Mammary epithelial cell (primary cell): ENCODE measurements at regions not wholly inside any gene's neighbourhood (a gene's known extent, or its start where the extent isn't known, plus 50 kb on each side); places are given as distances from the start of the nearest gene placed in this dataset.

Experiments
- EZH2 ChIP-seq: IDR thresholded peaks from 2 replicates; pipeline ENCODE4 v1.6.1; 2012; ENCODE audit warnings: low read length, inconsistent platforms, borderline replicate concordance
- TF ChIP-seq, protein P1 (sequence below), 2 donors: IDR thresholded peaks in 1 of 2; conservative IDR thresholded peaks in 1 of 2; 2 replicates each; pipeline ENCODE4 v1.5.1; 2011 to 2012; ENCODE audit warnings: inconsistent platforms in 2 of 2, low read length in 2 of 2, mild to moderate bottlenecking in 2 of 2, control low read depth in 1 of 2, low read depth in 1 of 2; ENCODE audit not compliant: insufficient read depth in 1 of 2; ENCODE audit errors: extremely low read depth in 1 of 2

DNA sequence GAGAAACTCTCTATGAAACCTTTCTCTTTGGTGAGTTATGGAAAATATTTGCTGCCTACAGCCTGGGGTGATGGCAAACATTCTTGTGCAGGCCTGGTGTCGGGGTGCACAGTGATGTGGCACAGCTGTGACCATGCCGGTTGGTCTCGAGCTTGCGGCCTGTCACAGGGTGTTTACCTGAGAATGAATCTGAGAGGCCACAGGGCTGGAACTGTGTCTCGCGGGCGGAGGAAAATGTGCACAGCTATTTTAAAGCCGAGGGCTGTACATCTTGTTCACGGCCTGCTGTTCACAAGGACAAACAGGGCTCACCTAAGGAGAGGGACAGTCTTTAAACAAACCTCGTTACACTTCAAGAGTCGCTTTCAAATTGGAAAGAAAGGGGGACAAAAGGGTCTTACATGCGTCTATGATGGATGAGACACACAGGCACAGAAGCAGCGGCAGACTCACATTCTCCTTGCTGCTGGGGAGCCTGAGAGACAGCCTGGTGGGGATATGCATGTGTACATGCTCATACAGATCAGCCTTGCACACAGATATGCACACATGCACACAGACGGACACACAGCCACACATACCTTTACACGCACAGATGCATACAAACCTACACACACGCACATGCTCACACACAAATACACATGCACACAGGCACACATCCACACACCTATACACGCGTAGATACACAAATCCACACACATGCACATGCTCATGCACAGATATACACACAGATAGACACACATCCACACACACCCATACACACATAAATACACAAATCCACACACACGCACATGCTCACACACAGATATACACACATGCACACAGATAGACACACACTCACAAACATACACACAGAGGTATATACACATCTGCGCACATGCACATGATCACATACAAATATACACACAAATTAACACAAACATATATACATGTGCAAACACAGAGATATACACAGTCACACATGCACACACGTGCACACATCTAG lies 69.6 kb upstream of the FOXA2 start:
- TF ChIP-seq, protein P1, sequence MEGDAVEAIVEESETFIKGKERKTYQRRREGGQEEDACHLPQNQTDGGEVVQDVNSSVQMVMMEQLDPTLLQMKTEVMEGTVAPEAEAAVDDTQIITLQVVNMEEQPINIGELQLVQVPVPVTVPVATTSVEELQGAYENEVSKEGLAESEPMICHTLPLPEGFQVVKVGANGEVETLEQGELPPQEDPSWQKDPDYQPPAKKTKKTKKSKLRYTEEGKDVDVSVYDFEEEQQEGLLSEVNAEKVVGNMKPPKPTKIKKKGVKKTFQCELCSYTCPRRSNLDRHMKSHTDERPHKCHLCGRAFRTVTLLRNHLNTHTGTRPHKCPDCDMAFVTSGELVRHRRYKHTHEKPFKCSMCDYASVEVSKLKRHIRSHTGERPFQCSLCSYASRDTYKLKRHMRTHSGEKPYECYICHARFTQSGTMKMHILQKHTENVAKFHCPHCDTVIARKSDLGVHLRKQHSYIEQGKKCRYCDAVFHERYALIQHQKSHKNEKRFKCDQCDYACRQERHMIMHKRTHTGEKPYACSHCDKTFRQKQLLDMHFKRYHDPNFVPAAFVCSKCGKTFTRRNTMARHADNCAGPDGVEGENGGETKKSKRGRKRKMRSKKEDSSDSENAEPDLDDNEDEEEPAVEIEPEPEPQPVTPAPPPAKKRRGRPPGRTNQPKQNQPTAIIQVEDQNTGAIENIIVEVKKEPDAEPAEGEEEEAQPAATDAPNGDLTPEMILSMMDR (conservative IDR thresholded peaks at IDR 0.05 in 1 of 2, IDR thresholded peaks at IDR 0.05 in 1 of 2; ENCODE audit: extremely low read depth in 1 of 2, insufficient read depth in 1 of 2, low read depth in 1 of 2, low read length in 2 of 2) = no peak
- TF ChIP-seq EZH2 = no peak
